ENCODE measurements at regions not wholly inside any gene's neighbourhood (a gene's known extent, or its start where the extent isn't known, plus 50 kb on each side); places are given as distances from the start of the nearest gene placed in this dataset.

DNA sequence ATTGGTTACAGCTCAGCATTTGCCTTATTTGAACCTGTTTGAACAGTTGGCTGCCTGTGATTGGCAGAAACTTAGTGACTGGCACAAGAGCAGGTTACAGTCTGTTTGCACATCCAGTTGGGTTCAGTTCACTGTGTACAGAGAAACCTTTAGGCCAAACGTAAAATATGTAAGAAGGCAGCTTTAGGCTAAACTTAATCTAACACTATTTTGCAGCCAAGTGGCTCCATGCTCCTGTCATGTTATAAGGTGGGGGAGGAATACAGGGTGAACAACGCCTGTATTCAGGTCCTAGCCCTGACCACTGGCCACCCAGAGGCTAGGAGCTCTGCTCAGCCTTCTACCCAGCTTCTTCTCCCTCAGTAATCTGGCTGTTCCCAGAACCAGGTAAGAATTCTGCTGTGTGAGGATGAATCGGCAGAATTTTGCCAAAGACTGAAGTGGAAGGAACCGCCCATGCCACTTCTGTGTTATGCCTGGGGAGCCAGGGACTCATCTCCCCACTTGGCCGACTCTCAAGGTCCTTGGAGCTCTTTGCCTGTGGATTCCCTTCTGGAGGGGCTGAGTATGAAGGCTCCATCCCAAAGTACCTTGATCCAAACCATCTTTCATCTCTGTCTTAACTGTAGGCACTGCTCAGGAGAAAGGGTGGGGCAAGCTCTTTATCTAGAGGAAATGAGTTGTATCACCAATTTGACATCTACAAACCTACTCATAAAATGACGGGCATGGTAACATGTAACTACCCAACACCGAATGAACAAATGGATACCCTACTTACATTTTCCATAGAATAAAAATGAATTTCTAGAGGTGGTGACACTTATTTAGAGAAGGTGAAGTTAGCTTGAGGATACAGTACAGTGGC lies 164.4 kb upstream of the NAMPT start:
- TF ChIP-seq, protein P1, sequence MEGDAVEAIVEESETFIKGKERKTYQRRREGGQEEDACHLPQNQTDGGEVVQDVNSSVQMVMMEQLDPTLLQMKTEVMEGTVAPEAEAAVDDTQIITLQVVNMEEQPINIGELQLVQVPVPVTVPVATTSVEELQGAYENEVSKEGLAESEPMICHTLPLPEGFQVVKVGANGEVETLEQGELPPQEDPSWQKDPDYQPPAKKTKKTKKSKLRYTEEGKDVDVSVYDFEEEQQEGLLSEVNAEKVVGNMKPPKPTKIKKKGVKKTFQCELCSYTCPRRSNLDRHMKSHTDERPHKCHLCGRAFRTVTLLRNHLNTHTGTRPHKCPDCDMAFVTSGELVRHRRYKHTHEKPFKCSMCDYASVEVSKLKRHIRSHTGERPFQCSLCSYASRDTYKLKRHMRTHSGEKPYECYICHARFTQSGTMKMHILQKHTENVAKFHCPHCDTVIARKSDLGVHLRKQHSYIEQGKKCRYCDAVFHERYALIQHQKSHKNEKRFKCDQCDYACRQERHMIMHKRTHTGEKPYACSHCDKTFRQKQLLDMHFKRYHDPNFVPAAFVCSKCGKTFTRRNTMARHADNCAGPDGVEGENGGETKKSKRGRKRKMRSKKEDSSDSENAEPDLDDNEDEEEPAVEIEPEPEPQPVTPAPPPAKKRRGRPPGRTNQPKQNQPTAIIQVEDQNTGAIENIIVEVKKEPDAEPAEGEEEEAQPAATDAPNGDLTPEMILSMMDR (optimal IDR thresholded peaks at IDR 0.05 in 1 of 3, IDR thresholded peaks at IDR 0.05 in 1 of 3, conservative IDR thresholded peaks at IDR 0.05 in 1 of 3; ENCODE audit: extremely low read depth in 1 of 3, insufficient read depth in 2 of 3, low read length in 3 of 3), result no peak
- TF ChIP-seq EZH2 (IDR thresholded peaks at IDR 0.05; ENCODE audit: low read length), result no peak
